HL-60 (cell line): ENCODE measurements at regions not wholly inside any gene's neighbourhood (a gene's known extent, or its start where the extent isn't known, plus 50 kb on each side); places are given as distances from the start of the nearest gene placed in this dataset.
"Not testable (repeated sequence)": the region's sequence is repeated elsewhere in the genome, so short reads cannot be mapped to it uniquely, and the experiment has no call there.

Source experiments
- DNase-seq, 2 experiments: peaks; one replicate each; pipeline ENCODE4 v3.0.0-alpha.2; 2010 to 2020; ENCODE audit warnings: low read depth in 1 of 2, low spot score in 1 of 2
- H3K27ac ChIP-seq: fragments of 250-450 bp; sonication (Bioruptor Pico); replicated peaks from 2 replicates; pipeline ENCODE4 v1.5.1; 2020; ENCODE audit warnings: mild to moderate bottlenecking, moderate library complexity
- H3K27me3 ChIP-seq: fragments of 250-450 bp; sonication (Bioruptor Pico); 2 replicates; pipeline ENCODE4 v1.5.1; 2021; ENCODE audit warnings: mild to moderate bottlenecking, moderate library complexity; ENCODE audit not compliant: insufficient read depth, poor library complexity, severe bottlenecking
- H3K4me3 ChIP-seq: replicated peaks from 2 replicates; pipeline ENCODE4 v1.5.1; 2011; ENCODE audit warnings: mild to moderate bottlenecking, control low read depth, low read length; ENCODE audit not compliant: insufficient read depth
- GABPA ChIP-seq: IDR thresholded peaks from 2 replicates; pipeline ENCODE4 v1.6.1; 2012; ENCODE audit warnings: low read depth
- POLR2AphosphoS5 ChIP-seq: IDR thresholded peaks from 2 replicates; pipeline ENCODE4 v1.6.1; 2012; ENCODE audit warnings: low read depth
- REST ChIP-seq: IDR thresholded peaks from 2 replicates; pipeline ENCODE4 v1.6.1; 2012; ENCODE audit warnings: low read depth; ENCODE audit not compliant: insufficient replicate concordance
- SPI1 ChIP-seq: IDR thresholded peaks from 2 replicates; pipeline ENCODE4 v1.6.1; 2012; ENCODE audit warnings: low read depth, mild to moderate bottlenecking, borderline replicate concordance
- TF ChIP-seq, protein P1 (sequence below): IDR thresholded peaks from one replicate; pipeline ENCODE4 v1.5.1; 2011; ENCODE audit warnings: low read length, control low read depth, inconsistent platforms; ENCODE audit not compliant: insufficient read depth

GRCh38 chr7:73954861-73955260, 73.1 kb upstream of the ELN start:
- Histone ChIP-seq H3K27ac (no peak overlapping the region), H3K4me3 (no peak overlapping the region), H3K27me3 (no peaks in the 10 kb centered on the region)
- TF ChIP-seq, protein P1, sequence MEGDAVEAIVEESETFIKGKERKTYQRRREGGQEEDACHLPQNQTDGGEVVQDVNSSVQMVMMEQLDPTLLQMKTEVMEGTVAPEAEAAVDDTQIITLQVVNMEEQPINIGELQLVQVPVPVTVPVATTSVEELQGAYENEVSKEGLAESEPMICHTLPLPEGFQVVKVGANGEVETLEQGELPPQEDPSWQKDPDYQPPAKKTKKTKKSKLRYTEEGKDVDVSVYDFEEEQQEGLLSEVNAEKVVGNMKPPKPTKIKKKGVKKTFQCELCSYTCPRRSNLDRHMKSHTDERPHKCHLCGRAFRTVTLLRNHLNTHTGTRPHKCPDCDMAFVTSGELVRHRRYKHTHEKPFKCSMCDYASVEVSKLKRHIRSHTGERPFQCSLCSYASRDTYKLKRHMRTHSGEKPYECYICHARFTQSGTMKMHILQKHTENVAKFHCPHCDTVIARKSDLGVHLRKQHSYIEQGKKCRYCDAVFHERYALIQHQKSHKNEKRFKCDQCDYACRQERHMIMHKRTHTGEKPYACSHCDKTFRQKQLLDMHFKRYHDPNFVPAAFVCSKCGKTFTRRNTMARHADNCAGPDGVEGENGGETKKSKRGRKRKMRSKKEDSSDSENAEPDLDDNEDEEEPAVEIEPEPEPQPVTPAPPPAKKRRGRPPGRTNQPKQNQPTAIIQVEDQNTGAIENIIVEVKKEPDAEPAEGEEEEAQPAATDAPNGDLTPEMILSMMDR, result no peak
- no peak for TF ChIP-seq REST
- no peak for TF ChIP-seq SPI1
- no peak for TF ChIP-seq GABPA
- no peak for TF ChIP-seq POLR2AphosphoS5
- DNase-seq, result no peak

DNA sequence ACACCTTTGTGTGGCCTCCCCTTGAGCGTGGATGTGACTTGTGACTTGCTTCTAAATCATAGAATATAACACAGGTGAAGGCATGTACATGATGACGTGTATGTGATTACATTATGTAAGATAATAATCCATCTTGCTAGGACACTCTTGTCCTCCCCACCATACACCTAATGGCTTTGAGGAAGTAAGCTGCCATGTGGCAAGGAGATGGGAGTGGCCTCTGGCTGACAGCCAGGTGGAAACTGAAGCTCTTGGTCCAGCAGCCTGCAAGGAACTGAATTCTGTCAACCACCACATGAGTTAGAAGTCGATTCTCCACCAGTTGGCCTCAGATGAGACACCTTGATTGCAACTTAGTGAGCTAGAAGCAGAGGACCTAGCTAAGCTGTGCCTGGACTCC, 67.4 kb upstream of the ELN start:
- Histone ChIP-seq H3K4me3 (no peak overlapping the region), H3K27me3 (no peaks in the 10 kb centered on the region), H3K27ac (no peak overlapping the region)
- TF ChIP-seq, protein P1, result no peak
- no peak for TF ChIP-seq REST
- DNase-seq, result peak; percentile 18 to 63

DNA sequence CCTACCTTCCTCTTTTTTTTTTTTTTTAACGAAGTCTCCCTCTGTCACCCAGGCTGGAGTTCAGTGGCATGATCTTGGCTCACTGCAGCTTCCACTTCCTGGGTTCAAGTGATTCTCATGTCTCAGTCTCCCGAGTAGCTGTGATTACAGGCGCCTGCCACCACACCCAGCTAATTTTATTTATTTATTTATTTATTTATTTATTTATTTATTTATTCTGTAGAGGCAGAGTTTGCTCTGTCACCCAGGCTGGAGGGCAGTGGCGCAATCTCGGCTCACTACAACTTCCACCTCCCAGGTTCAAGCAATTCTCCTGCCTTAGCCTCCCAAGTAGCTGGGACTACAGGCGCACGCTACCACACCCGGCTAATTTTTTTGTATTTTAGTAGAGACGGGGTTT, 66.0 kb upstream of the ELN start:
- H3K27ac ChIP-seq, H3K4me3 ChIP-seq, H3K27me3 ChIP-seq, DNase-seq: not testable (repeated sequence)

DNA sequence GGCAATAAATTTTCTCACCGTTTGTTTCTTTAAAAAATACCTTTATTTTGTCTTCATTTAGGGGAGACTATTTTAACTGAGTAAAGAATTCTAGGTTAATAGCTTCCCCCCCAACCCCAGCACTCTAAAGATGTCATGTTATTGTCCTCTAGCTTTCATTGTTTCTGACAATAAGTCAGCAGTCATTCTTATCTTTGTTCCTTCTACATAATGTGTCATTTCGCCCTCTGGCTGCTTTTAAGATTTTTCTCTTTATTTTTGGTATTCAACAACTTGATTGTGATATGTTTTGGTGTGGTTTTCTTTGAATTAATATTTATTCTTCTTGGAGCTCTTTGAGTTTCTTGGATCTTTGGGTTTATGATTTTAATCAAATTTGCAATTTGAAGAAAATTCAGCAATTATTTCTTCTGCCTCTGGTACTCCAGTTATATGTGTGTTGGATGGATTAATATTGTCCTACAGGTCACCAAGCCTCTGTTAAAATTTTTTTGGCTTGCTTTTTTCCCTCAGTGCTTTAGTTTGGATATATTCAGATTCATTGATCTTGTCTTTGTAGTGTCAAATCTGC, 64.6 kb upstream of the ELN start:
- no peaks in the 10 kb centered on the region for H3K27me3 ChIP-seq
- no peak for DNase-seq
- no peak overlapping the region for H3K27ac ChIP-seq
- no peak for TF ChIP-seq GABPA
- TF ChIP-seq, protein P1, result no peak
- TF ChIP-seq SPI1, result no peak
- no peak for TF ChIP-seq POLR2AphosphoS5
- no peak for TF ChIP-seq REST
- no peak overlapping the region for H3K4me3 ChIP-seq
